PC-3 (cell line): ENCODE measurements at regions not wholly inside any gene's neighbourhood (a gene's known extent, or its start where the extent isn't known, plus 50 kb on each side); places are given as distances from the start of the nearest gene placed in this dataset.

Experiments used
- ATAC-seq: fragments of 200-7000 bp; cut with Tn5 transposase; 2 replicates; pipeline ENCODE4 v1.9.1; 2020; ENCODE audit warnings: mild to moderate bottlenecking, moderate library complexity
- BruUV-seq: library from RNA; stranded (reverse); fragments of 400-500 nt; replicated peaks from 2 replicates; lab custom pipeline; 2021; lab: Mats Ljungman, UMichigan
- CTCF ChIA-PET: fragments of 300-600 bp; sonication (Branson Sonifier 250); formaldehyde crosslinking; loops from one replicate; lab custom pipeline; 2022; ENCODE audit warnings: antibody characterized with exemption; lab: Charles Lee
- POLR2A ChIA-PET: fragments of 300-600 bp; sonication (Branson Sonifier 250); formaldehyde crosslinking; loops from one replicate; lab custom pipeline; 2022; ENCODE audit warnings: antibody characterized with exemption; ENCODE audit not compliant: unreplicated experiment; lab: Charles Lee
- DNase-seq: peaks from one replicate; pipeline ENCODE4 v3.0.0-alpha.2; 2015
- H2AFZ ChIP-seq: fragments of 300-600 bp; sonication (generic); 2 replicates; pipeline ENCODE4 v1.6.0; 2016; ENCODE audit warnings: antibody characterized with exemption, low read length
- H3F3A ChIP-seq: fragments of 300-600 bp; sonication (generic); one replicate; pipeline ENCODE4 v1.6.0; 2017; ENCODE audit warnings: antibody characterized with exemption, low read length, control low read depth, mild to moderate bottlenecking; ENCODE audit not compliant: unreplicated experiment
- H3K27ac ChIP-seq: fragments of 300-600 bp; sonication (generic); 2 replicates; pipeline ENCODE4 v1.5.1; 2016; ENCODE audit warnings: mild to moderate bottlenecking, low read length
- H3K27me3 ChIP-seq: fragments of 300-600 bp; sonication (generic); 2 replicates; pipeline ENCODE4 v1.6.1; 2016; ENCODE audit warnings: low read length, mixed read lengths
- H3K36me3 ChIP-seq: fragments of 300-600 bp; sonication (generic); 2 replicates; pipeline ENCODE4 v1.6.1; 2016; ENCODE audit warnings: low read depth, mixed run types, low read length, mixed read lengths
- H3K4me1 ChIP-seq: fragments of 300-600 bp; sonication (generic); 2 replicates; pipeline ENCODE4 v1.5.1; 2016; ENCODE audit warnings: low read length; ENCODE audit not compliant: insufficient read depth
- H3K4me2 ChIP-seq: fragments of 300-600 bp; sonication (generic); 2 replicates; pipeline ENCODE4 v1.6.0; 2016; ENCODE audit warnings: low read length
- H3K4me3 ChIP-seq: fragments of 300-600 bp; sonication (generic); 2 replicates; pipeline ENCODE4 v1.5.1; 2016; ENCODE audit warnings: mild to moderate bottlenecking, low read length, mixed read lengths
- H3K79me2 ChIP-seq: fragments of 300-600 bp; sonication (generic); 2 replicates; pipeline ENCODE4 v1.6.1; 2017; ENCODE audit warnings: low read length, mixed read lengths
- H3K9ac ChIP-seq: fragments of 300-600 bp; sonication (generic); 2 replicates; pipeline ENCODE4 v1.6.0; 2016; ENCODE audit warnings: mild to moderate bottlenecking, low read length
- H3K9me2 ChIP-seq: fragments of 300-600 bp; sonication (generic); replicated peaks from 2 replicates; pipeline ENCODE4 v1.6.1; 2016; ENCODE audit warnings: mixed run types, low read length, mixed read lengths
- H3K9me3 ChIP-seq: fragments of 300-600 bp; sonication (generic); 2 replicates; pipeline ENCODE4 v1.6.1; 2016; ENCODE audit warnings: low read length, mixed read lengths
- H4K20me1 ChIP-seq: fragments of 300-600 bp; sonication (generic); 2 replicates; pipeline ENCODE4 v1.6.1; 2016; ENCODE audit warnings: low read length, mixed read lengths
- EZH2 ChIP-seq: fragments of 300-600 bp; sonication (generic); IDR thresholded peaks from one replicate; pipeline ENCODE4 v1.6.1; 2017; ENCODE audit warnings: antibody characterized with exemption, mild to moderate bottlenecking, low read length; ENCODE audit not compliant: unreplicated experiment
- EZH2phosphoT487 ChIP-seq: fragments of 300-600 bp; sonication (generic); IDR thresholded peaks from 2 replicates; pipeline ENCODE4 v1.6.1; 2018; ENCODE audit warnings: mild to moderate bottlenecking, antibody characterized with exemption, low read length, borderline replicate concordance
- intact Hi-C: fragments of 100-400 bp; cut with micrococcal nuclease; formaldehyde crosslinking; loops from 2 replicates; pipeline ENCODE4 v1.9.0; 2023
- TF ChIP-seq, protein P1 (sequence below): fragments of 300-600 bp; sonication (generic); conservative IDR thresholded peaks from 2 replicates; pipeline ENCODE4 v1.5.1; 2017; ENCODE audit warnings: antibody characterized with exemption, low read depth, mild to moderate bottlenecking, low read length

DNA sequence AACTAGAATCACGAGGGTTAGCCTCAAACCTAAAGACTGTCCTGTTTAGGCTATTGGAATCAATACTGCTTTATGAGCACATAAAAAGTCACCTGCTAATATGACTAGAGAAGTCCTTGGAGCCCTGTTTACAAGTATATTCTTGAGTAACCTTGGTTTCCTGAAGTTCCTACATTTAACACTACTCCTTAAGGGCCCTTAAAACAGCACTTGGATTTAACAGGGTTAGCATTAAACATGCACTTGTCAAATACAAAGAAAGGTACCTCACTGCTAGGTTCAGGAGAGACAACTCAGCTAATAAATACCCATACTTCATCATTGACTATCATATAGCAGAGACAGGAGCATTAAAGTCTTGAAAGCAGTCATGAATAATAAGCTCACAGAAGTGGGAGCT is 96.7 kb downstream of the SLC5A7 start:
- Histone ChIP-seq H3K4me1 (no peaks in the 10 kb centered on the region), H3K79me2 (no peaks in the 10 kb centered on the region), H3K36me3 (no peaks in the 10 kb centered on the region), H3K27me3 (peaks cover 57% of the 10 kb centered on the region), H3K4me2 (no peak overlapping the region), H3K9ac (no peak overlapping the region), H3K9me2 (no peaks in the 10 kb centered on the region), H3K9me3 (no peaks in the 10 kb centered on the region), H3K4me3 (no peak overlapping the region), H3K27ac (no peak overlapping the region), H2AFZ (no peak overlapping the region), H3F3A (no peaks in the 10 kb centered on the region), H4K20me1 (no peaks in the 10 kb centered on the region)
- intact Hi-C loops, result no loop called here
- ChIA-PET POLR2A (no interaction called here), CTCF (no interaction called here)
- TF ChIP-seq EZH2phosphoT487, result no peak
- no peak for TF ChIP-seq EZH2
- TF ChIP-seq, protein P1, sequence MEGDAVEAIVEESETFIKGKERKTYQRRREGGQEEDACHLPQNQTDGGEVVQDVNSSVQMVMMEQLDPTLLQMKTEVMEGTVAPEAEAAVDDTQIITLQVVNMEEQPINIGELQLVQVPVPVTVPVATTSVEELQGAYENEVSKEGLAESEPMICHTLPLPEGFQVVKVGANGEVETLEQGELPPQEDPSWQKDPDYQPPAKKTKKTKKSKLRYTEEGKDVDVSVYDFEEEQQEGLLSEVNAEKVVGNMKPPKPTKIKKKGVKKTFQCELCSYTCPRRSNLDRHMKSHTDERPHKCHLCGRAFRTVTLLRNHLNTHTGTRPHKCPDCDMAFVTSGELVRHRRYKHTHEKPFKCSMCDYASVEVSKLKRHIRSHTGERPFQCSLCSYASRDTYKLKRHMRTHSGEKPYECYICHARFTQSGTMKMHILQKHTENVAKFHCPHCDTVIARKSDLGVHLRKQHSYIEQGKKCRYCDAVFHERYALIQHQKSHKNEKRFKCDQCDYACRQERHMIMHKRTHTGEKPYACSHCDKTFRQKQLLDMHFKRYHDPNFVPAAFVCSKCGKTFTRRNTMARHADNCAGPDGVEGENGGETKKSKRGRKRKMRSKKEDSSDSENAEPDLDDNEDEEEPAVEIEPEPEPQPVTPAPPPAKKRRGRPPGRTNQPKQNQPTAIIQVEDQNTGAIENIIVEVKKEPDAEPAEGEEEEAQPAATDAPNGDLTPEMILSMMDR, result no peak
- BruUV-seq, result no TSS peak
- ATAC-seq, result no peak
- no peak for DNase-seq

DNA sequence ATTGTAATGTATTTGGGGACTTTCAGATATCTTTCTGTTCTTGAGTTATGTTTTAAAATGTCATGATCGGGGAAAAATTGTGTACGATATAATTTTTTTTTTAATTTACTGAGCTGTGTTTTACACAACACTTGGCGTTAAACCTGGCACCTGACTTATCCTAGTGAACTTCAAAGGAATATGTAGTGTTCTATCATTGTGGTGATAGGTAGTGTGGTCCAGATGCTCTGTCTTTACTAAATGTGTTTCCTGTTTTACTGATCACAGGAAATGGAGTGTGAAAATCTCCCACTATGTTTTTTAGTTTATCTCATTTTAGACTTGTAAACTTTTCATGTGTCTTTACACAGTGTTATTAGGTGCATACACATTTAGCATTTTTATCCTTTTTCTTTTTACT is 98.0 kb downstream of the SLC5A7 start:
- H3K4me2 ChIP-seq, result no peak overlapping the region
- no peak overlapping the region for H2AFZ ChIP-seq
- no peak overlapping the region for H3K27ac ChIP-seq
- H3K9me3 ChIP-seq, result no peaks in the 10 kb centered on the region
- ATAC-seq (no peak), DNase-seq (no peak)
- ChIA-PET CTCF (no interaction called here), POLR2A (no interaction called here)
- no peaks in the 10 kb centered on the region for H3K4me1 ChIP-seq
- intact Hi-C loops, result no loop called here
- no TSS peak for BruUV-seq
- no peak overlapping the region for H3K9ac ChIP-seq
- TF ChIP-seq, protein P1, result no peak
- TF ChIP-seq EZH2, result no peak
- TF ChIP-seq EZH2phosphoT487, result no peak
- no peaks in the 10 kb centered on the region for H3K9me2 ChIP-seq
- H3K4me3 ChIP-seq, result no peak overlapping the region
- no peaks in the 10 kb centered on the region for H3F3A ChIP-seq
- no peaks in the 10 kb centered on the region for H3K79me2 ChIP-seq
- H4K20me1 ChIP-seq, result no peaks in the 10 kb centered on the region
- H3K27me3 ChIP-seq, result peaks cover 57% of the 10 kb centered on the region
- H3K36me3 ChIP-seq, result no peaks in the 10 kb centered on the region

DNA sequence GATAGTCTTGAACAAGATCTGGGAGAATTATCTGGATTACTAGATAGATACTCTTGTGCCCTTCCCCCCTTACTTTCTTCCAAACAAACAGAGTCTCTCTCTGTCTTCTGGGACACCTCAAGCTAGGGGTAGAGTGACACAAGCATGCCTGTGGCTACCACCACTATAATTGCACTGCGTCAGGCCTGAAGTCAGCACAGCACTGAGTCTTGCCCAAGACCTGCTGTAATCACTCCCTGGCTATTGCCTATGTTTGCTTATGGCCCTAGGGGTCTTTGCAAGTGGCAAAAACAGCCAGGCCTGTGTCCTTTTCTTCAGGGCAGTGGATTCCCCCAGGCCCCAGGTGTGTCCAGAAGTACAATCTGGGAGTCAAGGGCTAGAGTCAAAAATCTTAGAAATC is 106.6 kb downstream of the SLC5A7 start:
- no peak overlapping the region for H2AFZ ChIP-seq
- H3K4me3 ChIP-seq, result no peak overlapping the region
- DNase-seq (no peak), ATAC-seq (no peak)
- H3K36me3 ChIP-seq, result no peaks in the 10 kb centered on the region
- H3K4me1 ChIP-seq, result no peaks in the 10 kb centered on the region
- no TSS peak for BruUV-seq
- H3K79me2 ChIP-seq, result no peaks in the 10 kb centered on the region
- TF ChIP-seq, protein P1, result no peak
- H3F3A ChIP-seq, result no peaks in the 10 kb centered on the region
- H3K9ac ChIP-seq, result no peak overlapping the region
- H3K9me3 ChIP-seq, result no peaks in the 10 kb centered on the region
- H3K4me2 ChIP-seq, result no peak overlapping the region
- H3K27ac ChIP-seq, result no peak overlapping the region
- H4K20me1 ChIP-seq, result no peaks in the 10 kb centered on the region
- ChIA-PET CTCF (no interaction called here), POLR2A (no interaction called here)
- peaks cover 43% of the 10 kb centered on the region for H3K27me3 ChIP-seq
- intact Hi-C loops, result no loop called here
- H3K9me2 ChIP-seq, result no peaks in the 10 kb centered on the region
